HUES6 (cell line): ENCODE measurements at regions not wholly inside any gene's neighbourhood (a gene's known extent, or its start where the extent isn't known, plus 50 kb on each side); places are given as distances from the start of the nearest gene placed in this dataset.

Experiments used
- H3K27ac ChIP-seq: 2 replicates; pipeline ENCODE4 v1.7.0; 2013; ENCODE audit warnings: low read depth, mild to moderate bottlenecking, low read length, inconsistent platforms
- H3K27me3 ChIP-seq: 2 replicates; pipeline ENCODE4 v1.6.1; 2013; ENCODE audit warnings: low read length; ENCODE audit not compliant: control insufficient read depth, insufficient read depth
- H3K36me3 ChIP-seq: 2 replicates; pipeline ENCODE4 v1.6.1; 2013; ENCODE audit warnings: low read length; ENCODE audit not compliant: control insufficient read depth, insufficient read depth
- H3K4me1 ChIP-seq: 2 replicates; pipeline ENCODE4 v1.6.1; 2013; ENCODE audit warnings: low read length; ENCODE audit not compliant: control insufficient read depth, insufficient read depth
- H3K4me3 ChIP-seq: 2 replicates; pipeline ENCODE4 v1.5.1; 2013; ENCODE audit warnings: low read depth, low read length
- H3K9ac ChIP-seq: one replicate; pipeline ENCODE4 v1.6.1; 2013; ENCODE audit warnings: mild to moderate bottlenecking, low read length
- H3K9me3 ChIP-seq: 2 replicates; pipeline ENCODE4 v1.6.1; 2013; ENCODE audit warnings: low read depth, low read length; ENCODE audit not compliant: control insufficient read depth, insufficient read depth

DNA sequence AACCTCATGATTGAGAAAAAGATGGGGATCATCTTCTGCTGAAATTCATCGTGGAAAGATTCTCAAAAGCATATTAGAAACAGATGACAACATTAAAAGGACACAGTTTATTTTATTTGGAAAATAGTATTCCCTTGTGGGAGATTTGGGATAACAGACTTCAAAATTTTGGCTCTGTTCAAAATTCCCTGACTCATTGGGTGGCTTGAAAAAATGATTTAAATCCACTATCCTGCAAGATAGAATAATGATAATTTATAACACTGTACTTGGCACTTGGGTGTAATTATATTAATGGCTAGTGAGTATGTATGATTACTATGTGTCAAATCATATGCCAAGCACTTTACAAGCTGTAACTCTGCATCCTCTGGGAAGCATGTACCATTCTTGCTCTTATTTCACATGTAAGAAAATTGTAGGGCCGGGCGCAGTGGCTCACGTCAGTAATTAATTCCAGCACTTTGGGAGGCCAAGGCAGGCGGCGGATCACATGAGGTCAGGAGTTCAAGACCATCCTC is 128.8 kb downstream of the LMNTD1 start:
- Histone ChIP-seq H3K9me3 (no peaks in the 10 kb centered on the region), H3K36me3 (no peaks in the 10 kb centered on the region), H3K27me3 (no peaks in the 10 kb centered on the region), H3K4me3 (no peak overlapping the region), H3K9ac (no peak overlapping the region), H3K27ac (no peak overlapping the region), H3K4me1 (no peaks in the 10 kb centered on the region)

DNA sequence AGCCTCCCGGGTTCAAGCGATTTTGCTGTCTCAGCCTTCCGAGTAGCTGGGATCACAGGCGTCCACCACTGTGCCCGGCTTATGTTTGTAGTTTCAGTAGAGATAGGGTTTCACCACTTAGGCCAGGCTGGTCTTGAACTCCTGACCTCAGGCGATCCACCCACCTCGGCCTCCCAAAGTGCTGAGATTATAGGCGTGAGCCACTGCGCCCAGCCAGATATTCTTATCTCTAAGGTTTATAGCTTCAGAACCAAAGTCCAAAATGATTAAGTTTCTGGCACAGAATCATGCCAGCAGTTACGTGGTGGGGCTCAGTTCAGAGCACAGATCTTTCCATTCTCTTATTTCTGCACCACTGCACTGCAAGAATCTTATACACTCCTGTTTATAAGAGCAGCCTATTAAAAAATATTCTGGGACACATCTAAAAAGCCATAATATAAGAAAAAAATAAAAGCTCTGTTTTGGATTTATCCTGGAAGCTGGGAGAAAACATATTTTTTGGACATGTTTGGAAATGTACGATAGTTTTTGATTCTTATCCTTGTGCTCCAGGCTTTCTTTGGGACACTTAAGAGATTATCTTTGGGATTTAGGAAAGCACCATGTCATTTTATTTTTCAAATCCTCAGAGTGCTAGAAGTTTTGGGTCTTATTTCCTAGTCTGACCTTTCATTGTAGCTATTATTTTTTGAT is 129.6 kb downstream of the LMNTD1 start:
- H3K4me1 ChIP-seq: no peaks in the 10 kb centered on the region
- no peak overlapping the region for H3K27ac ChIP-seq
- H3K27me3 ChIP-seq: no peaks in the 10 kb centered on the region
- H3K4me3 ChIP-seq: no peak overlapping the region
- no peak overlapping the region for H3K9ac ChIP-seq
- H3K36me3 ChIP-seq: no peaks in the 10 kb centered on the region
- H3K9me3 ChIP-seq: no peaks in the 10 kb centered on the region

DNA sequence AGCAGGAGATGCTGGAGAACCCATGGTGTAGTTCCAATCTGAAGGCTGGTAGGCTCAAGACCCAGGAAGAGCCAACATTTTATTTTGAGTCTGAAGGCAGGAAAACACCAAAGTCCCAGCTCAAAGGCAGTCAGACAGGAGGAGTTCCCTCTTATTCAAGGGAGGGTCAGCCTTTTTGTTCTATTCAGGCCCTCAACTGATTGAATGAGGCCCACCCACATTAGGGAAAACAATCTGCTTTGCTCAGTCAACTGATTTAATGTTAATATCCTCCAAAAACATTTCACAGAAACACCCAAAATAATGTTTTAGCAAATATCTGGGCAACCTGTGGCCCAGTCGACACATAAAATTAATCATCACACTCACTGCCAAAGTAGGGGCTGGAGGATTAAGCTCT is 130.8 kb downstream of the LMNTD1 start:
- H3K4me1 ChIP-seq: no peaks in the 10 kb centered on the region
- no peak overlapping the region for H3K27ac ChIP-seq
- H3K27me3 ChIP-seq: no peaks in the 10 kb centered on the region
- no peaks in the 10 kb centered on the region for H3K36me3 ChIP-seq
- no peak overlapping the region for H3K9ac ChIP-seq
- H3K4me3 ChIP-seq: no peak overlapping the region
- no peaks in the 10 kb centered on the region for H3K9me3 ChIP-seq

DNA sequence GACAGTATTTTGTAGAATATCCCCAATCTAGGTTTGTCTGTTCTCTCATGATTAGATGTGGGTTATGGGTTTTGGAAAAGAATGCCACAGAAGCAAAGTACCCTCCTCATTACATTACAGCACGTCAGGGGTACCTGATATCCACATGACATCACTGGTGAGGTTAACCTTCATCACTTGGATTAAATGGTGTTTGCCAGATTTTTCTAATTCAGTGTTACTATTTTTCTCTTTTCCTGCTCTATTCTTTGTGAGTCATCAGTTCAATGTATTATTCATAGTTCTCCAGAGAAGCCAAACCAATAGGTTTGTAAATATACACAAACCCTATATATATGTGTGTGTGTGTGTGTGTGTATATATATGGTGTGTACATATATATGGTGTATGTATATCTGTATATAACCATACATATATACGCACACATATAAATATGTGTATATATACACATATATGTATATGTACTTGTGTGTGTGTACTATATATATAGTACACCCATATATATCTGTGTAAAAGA is 131.4 kb downstream of the LMNTD1 start:
- H3K4me3 ChIP-seq: no peak overlapping the region
- H3K36me3 ChIP-seq: no peaks in the 10 kb centered on the region
- H3K27me3 ChIP-seq: no peaks in the 10 kb centered on the region
- H3K27ac ChIP-seq: no peak overlapping the region
- no peaks in the 10 kb centered on the region for H3K4me1 ChIP-seq
- no peaks in the 10 kb centered on the region for H3K9me3 ChIP-seq
- no peak overlapping the region for H3K9ac ChIP-seq

DNA sequence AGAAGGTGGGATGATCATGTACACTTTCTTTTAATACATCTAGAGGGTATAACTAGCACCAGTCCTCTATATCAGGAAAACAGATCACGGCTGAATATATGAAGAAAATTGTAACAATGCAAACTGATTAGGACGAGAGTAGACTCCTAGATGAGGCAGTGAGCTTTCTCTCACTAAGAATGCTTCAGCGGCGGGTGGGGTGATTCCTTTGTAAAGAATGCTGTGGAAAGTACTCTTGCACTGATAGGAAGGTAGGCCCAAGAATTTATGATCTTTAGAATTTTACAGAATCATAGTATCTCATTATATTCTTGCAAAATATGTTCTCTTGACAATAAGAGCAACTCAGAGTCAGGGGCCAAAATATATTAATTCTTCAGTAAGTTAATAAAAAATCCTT is 133.0 kb downstream of the LMNTD1 start:
- H3K27me3 ChIP-seq: no peaks in the 10 kb centered on the region
- H3K9ac ChIP-seq: no peak overlapping the region
- no peak overlapping the region for H3K4me3 ChIP-seq
- H3K27ac ChIP-seq: no peak overlapping the region
- H3K4me1 ChIP-seq: no peaks in the 10 kb centered on the region
- no peaks in the 10 kb centered on the region for H3K36me3 ChIP-seq
- H3K9me3 ChIP-seq: no peaks in the 10 kb centered on the region

DNA sequence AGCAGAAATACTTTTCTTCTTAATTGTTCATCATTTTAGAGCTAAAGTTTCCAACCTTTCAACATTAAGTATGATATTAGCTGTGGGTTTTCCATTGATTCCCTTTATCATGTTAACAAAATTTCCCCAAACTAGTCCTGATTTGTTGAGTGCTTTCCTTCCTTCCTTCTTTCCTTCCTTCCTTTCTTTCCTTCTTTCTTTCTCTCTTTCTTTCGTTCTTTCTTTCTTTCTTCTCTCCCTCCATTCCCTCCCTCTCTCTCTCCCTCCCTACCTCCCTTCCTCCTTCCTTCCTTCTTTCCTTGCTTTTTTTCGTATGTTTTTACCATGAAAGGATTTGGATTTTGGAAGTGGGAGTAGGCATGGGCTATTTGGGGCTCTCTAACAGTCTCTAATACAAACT is 133.5 kb downstream of the LMNTD1 start:
- no peak overlapping the region for H3K9ac ChIP-seq
- H3K4me1 ChIP-seq: no peaks in the 10 kb centered on the region
- H3K4me3 ChIP-seq: no peak overlapping the region
- H3K9me3 ChIP-seq: no peaks in the 10 kb centered on the region
- H3K27ac ChIP-seq: no peak overlapping the region
- no peaks in the 10 kb centered on the region for H3K36me3 ChIP-seq
- H3K27me3 ChIP-seq: no peaks in the 10 kb centered on the region

DNA sequence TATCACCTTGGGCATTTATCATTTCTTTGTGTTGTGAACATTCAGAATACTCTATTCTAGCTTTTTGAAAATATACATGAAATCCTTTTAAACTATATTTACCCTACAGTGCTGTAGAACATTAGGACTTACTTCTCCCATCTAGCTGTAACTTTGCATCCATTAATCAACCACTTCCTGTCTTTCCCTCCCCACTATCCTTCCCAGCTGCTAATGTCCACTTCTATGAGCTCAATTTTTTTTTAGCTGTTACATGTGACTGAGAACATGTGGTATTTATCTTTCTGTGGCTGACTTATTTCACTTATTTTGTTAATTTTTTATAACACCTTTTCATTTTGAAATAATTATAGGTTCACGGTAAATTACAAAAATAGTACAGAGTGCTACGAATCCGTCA is 136.0 kb downstream of the LMNTD1 start:
- H3K4me3 ChIP-seq: no peak overlapping the region
- no peaks in the 10 kb centered on the region for H3K4me1 ChIP-seq
- no peak overlapping the region for H3K9ac ChIP-seq
- no peaks in the 10 kb centered on the region for H3K9me3 ChIP-seq
- no peaks in the 10 kb centered on the region for H3K36me3 ChIP-seq
- no peak overlapping the region for H3K27ac ChIP-seq
- no peaks in the 10 kb centered on the region for H3K27me3 ChIP-seq

DNA sequence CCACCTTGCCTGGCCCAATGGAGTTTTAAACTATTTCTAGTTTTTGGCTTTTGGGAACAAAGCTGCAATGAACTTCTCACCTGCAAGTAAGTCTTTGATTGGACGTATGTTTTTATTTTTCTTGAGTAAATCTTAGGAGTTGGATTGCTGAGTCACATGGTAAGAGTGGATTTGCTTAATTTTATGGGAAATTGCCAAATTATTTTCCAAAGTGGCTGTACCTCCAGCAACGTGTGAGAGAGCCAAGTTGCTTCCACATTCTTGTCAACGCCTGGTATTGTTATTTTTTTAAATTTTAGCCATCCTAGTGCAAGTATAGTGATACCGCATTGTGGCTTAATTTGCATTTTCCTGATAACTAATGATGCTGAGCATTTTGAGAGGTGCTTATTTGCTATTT is 136.6 kb downstream of the LMNTD1 start:
- H3K36me3 ChIP-seq: no peaks in the 10 kb centered on the region
- no peak overlapping the region for H3K27ac ChIP-seq
- no peaks in the 10 kb centered on the region for H3K4me1 ChIP-seq
- no peaks in the 10 kb centered on the region for H3K9me3 ChIP-seq
- no peak overlapping the region for H3K4me3 ChIP-seq
- no peaks in the 10 kb centered on the region for H3K27me3 ChIP-seq
- no peak overlapping the region for H3K9ac ChIP-seq

DNA sequence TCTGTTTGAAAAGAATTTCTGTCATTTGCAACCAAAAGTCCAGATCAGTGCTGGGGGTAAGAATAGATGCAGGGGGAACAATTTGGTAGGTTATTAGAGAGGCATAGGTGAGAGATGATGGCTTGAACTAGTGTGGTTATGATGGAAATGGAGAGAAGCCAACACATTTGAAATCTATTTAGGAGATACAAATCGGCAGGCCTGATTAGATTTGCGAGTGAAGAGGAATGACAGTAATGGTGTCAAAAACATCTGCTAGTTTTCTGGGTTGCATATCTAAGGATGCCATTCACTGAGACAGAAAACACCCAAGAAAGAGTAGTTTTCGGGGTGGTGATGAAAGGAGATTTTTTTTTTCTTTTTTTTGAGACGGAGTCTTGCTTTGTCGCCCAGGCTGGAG is 138.1 kb downstream of the LMNTD1 start:
- Histone ChIP-seq H3K4me1 (no peaks in the 10 kb centered on the region), H3K27me3 (no peaks in the 10 kb centered on the region), H3K9me3 (no peaks in the 10 kb centered on the region; the same call in 1 of the 2 replicates), H3K36me3 (no peaks in the 10 kb centered on the region), H3K9ac (no peak overlapping the region), H3K4me3 (no peak overlapping the region), H3K27ac (no peak overlapping the region)

DNA sequence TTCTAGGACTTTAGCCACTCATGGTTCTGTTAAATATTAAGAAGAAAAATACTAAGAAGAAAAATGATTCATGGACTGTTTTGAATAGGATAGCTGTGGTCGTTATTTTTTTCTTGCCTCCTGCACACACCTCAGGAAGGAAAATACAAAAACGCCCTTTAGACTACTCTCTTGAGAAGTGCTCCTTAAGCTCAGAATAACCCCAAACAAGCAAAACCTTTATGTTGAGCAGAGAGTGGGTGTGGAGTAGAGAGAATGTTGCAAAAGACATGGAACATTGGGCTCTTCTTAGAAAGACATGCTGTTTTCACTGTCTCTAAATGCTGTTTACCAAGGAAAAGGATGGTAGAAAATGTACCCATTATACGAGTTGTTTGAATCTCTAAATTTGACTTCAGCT is 140.3 kb downstream of the LMNTD1 start:
- Histone ChIP-seq H3K9ac (no peak overlapping the region), H3K4me1 (no peaks in the 10 kb centered on the region), H3K9me3 (no peaks in the 10 kb centered on the region; the same call in 1 of the 2 replicates), H3K27ac (no peak overlapping the region), H3K36me3 (no peaks in the 10 kb centered on the region), H3K27me3 (no peaks in the 10 kb centered on the region), H3K4me3 (no peak overlapping the region)

DNA sequence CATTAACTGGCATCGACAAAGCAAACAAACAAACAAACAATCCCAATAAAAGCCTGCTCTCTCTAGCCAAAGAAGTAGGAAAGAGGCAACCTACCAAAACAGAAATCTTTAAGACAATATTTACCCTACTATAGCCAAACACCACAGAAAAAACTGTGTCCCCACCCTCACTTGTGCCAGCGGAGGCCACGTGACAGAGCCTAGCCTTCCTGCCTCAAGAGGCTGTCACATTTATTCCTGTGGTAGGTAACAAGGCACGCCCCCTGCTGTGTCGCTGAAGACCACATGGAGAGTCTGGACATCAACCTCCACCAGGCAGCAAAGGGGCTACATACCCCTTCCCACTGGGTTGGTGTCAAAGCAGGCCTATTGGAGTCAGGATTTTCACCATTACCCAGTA is 148.1 kb downstream of the LMNTD1 start:
- no peak overlapping the region for H3K4me3 ChIP-seq
- H3K9ac ChIP-seq: no peak overlapping the region
- H3K4me1 ChIP-seq: peaks cover 4% of the 10 kb centered on the region; the same call in 1 of the 2 replicates
- no peaks in the 10 kb centered on the region for H3K27me3 ChIP-seq
- no peaks in the 10 kb centered on the region for H3K36me3 ChIP-seq
- H3K9me3 ChIP-seq: peaks cover 18% of the 10 kb centered on the region
- H3K27ac ChIP-seq: no peak overlapping the region
